Natural killer cell (primary cell): ENCODE measurements at regions not wholly inside any gene's neighbourhood (a gene's known extent, or its start where the extent isn't known, plus 50 kb on each side); places are given as distances from the start of the nearest gene placed in this dataset.
"Not testable (repeated sequence)": the region's sequence is repeated elsewhere in the genome, so short reads cannot be mapped to it uniquely, and the experiment has no call there.

Source experiments
- ATAC-seq, 3 donors: fragments of 150-1000 bp in 2 of 3; fragments of 200-7000 bp in 1 of 3; cut with Tn5 transposase; 1 replicate in 1 of 3; 2 replicates in 2 of 3; pipeline ENCODE4 v1.10.0; 2021; ENCODE audit warnings: mild to moderate bottlenecking in 2 of 3, moderate library complexity in 2 of 3
- DNase-seq, 2 donors: peaks; one replicate each; pipeline versions ENCODE4 v3.0.0 to v3.0.0-alpha.2; 2013 to 2021; ENCODE audit warnings: mixed read lengths in 1 of 2
- H3K27ac ChIP-seq: one replicate; pipeline ENCODE4 v1.5.1; 2013; ENCODE audit warnings: mild to moderate bottlenecking, low read length
- H3K27me3 ChIP-seq: one replicate; pipeline ENCODE4 v1.6.1; 2013; ENCODE audit warnings: low read length; ENCODE audit not compliant: control insufficient read depth, insufficient read depth
- H3K36me3 ChIP-seq: one replicate; pipeline ENCODE4 v1.6.1; 2013; ENCODE audit warnings: low read length; ENCODE audit not compliant: control insufficient read depth, insufficient read depth
- H3K4me1 ChIP-seq: one replicate; pipeline ENCODE4 v1.6.1; 2013; ENCODE audit warnings: low read length; ENCODE audit not compliant: control insufficient read depth, insufficient read depth
- H3K4me3 ChIP-seq: one replicate; pipeline ENCODE4 v1.5.1; 2013; ENCODE audit warnings: low read length
- H3K9me3 ChIP-seq: one replicate; pipeline ENCODE4 v1.6.1; 2013; ENCODE audit warnings: low read length; ENCODE audit not compliant: control insufficient read depth, insufficient read depth
- H3K27ac Mint-ChIP-seq, 2 donors: one replicate each; pipeline ENCODE4 v1.8.0; 2022; ENCODE audit warnings: mild to moderate bottlenecking in 2 of 2, mixed read lengths in 2 of 2, moderate library complexity in 1 of 2
- H3K27me3 Mint-ChIP-seq, 2 donors: one replicate each; pipeline ENCODE4 v1.8.0; 2022; ENCODE audit warnings: low read depth in 2 of 2, mixed read lengths in 2 of 2
- H3K36me3 Mint-ChIP-seq: one replicate; pipeline ENCODE4 v1.8.0; 2022; ENCODE audit warnings: mixed read lengths
- H3K4me1 Mint-ChIP-seq, 2 donors: one replicate each; pipeline ENCODE4 v1.8.0; 2022; ENCODE audit warnings: mixed read lengths in 2 of 2
- H3K4me3 Mint-ChIP-seq: one replicate; pipeline ENCODE4 v1.8.0; 2022; ENCODE audit warnings: mild to moderate bottlenecking, moderate library complexity, mixed read lengths
- H3K9me3 Mint-ChIP-seq, 2 donors: one replicate each; pipeline ENCODE4 v1.8.0; 2022; ENCODE audit warnings: mixed read lengths in 2 of 2
- WGBS: methylation state at CpG from one replicate; pipeline ENCODE4 v1.1.7; 2013; ENCODE audit warnings: missing lambda C conversion rate; ENCODE audit not compliant: insufficient coverage; 5-methylcytosine and 5-hydroxymethylcytosine counted together
- intact Hi-C: fragments of 100-400 bp; cut with micrococcal nuclease; formaldehyde crosslinking; loops from one replicate; pipeline ENCODE4 v1.14.2; 2022
- TF ChIP-seq, protein P1 (sequence below): fragments of 200-600 bp; IDR thresholded peaks from one replicate; pipeline ENCODE4 v1.8.0; 2022; ENCODE audit warnings: antibody characterized with exemption

DNA sequence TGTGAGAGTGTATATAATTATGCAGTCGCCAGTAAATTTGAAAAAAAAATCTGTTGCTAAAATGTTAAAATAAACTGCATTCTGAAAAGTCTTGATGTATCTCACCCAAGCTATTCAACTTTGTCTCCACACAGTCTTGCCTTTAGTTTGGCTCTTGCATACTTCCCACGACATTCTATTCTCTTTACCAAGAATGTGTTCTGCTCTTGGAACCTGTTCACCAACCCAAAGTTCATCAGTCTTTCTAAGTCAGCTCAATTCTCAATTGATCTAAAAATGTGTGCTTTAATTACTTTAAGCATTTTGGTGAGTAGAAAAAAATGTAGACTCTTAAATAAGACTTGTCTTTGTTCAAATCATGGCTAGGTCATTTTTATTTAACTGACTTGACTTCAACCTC, 657.7 kb upstream of the TBL1XR1 start:
- H3K27ac Mint-ChIP-seq, result no peak overlapping the region
- no peak overlapping the region for H3K4me3 ChIP-seq
- no peaks in the 10 kb centered on the region for H3K36me3 ChIP-seq
- peaks cover 0 to 10% of the 10 kb centered on the region in 2 donors for H3K27me3 Mint-ChIP-seq
- ATAC-seq (no peak), DNase-seq (no peak)
- no peaks in the 10 kb centered on the region for H3K27me3 ChIP-seq
- 89% methylated on average over 2 of the region's 2 CpGs for WGBS
- H3K4me1 Mint-ChIP-seq, result no peaks in the 10 kb centered on the region
- H3K4me1 ChIP-seq, result no peaks in the 10 kb centered on the region
- no peaks in the 10 kb centered on the region for H3K36me3 Mint-ChIP-seq
- peaks cover 2 to 4% of the 10 kb centered on the region in 2 donors for H3K9me3 Mint-ChIP-seq
- intact Hi-C loops, result no loop called here
- no peak overlapping the region for H3K4me3 Mint-ChIP-seq
- TF ChIP-seq, protein P1, sequence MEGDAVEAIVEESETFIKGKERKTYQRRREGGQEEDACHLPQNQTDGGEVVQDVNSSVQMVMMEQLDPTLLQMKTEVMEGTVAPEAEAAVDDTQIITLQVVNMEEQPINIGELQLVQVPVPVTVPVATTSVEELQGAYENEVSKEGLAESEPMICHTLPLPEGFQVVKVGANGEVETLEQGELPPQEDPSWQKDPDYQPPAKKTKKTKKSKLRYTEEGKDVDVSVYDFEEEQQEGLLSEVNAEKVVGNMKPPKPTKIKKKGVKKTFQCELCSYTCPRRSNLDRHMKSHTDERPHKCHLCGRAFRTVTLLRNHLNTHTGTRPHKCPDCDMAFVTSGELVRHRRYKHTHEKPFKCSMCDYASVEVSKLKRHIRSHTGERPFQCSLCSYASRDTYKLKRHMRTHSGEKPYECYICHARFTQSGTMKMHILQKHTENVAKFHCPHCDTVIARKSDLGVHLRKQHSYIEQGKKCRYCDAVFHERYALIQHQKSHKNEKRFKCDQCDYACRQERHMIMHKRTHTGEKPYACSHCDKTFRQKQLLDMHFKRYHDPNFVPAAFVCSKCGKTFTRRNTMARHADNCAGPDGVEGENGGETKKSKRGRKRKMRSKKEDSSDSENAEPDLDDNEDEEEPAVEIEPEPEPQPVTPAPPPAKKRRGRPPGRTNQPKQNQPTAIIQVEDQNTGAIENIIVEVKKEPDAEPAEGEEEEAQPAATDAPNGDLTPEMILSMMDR, result no peak
- H3K27ac ChIP-seq, result no peak overlapping the region
- peaks cover under 1% of the 10 kb centered on the region for H3K9me3 ChIP-seq

DNA sequence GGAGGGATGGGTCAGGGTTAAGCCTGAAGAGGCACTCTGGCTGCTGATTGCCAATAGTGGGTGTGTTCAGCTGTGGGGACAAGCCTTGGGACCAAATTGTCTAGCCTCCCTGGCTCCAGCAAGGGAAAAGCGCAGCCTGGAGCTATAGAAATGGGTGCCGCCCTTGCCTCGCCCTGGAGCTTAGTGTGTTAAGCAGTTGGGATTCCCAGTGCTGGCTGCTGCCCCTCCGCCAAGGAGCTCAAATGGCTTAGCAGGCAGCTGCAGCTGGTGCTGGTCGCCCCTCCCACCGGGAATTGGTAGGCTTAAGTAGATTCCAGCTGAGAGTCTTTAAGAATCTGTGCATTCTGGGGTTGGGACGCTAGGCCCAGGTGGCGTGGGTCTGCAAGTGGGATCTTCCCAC, 662.9 kb upstream of the TBL1XR1 start:
- Histone ChIP-seq H3K36me3 (no peaks in the 10 kb centered on the region), H3K27me3 (no peaks in the 10 kb centered on the region), H3K4me3 (no peak overlapping the region), H3K4me1 (no peaks in the 10 kb centered on the region), H3K9me3 (peaks cover 8% of the 10 kb centered on the region), H3K27ac (no peak overlapping the region)
- intact Hi-C loops, result no loop called here
- Mint-ChIP-seq H3K9me3 (peaks cover 6 to 13% of the 10 kb centered on the region in 2 donors), H3K4me3 (no peak overlapping the region), H3K4me1 (no peaks in the 10 kb centered on the region), H3K36me3 (peaks cover 24% of the 10 kb centered on the region), H3K27me3 (peaks cover 0 to 10% of the 10 kb centered on the region in 2 donors), H3K27ac (no peak overlapping the region)
- WGBS, result 95% methylated on average over 8 of the region's 8 CpGs
- TF ChIP-seq, protein P1, result no peak
- DNase-seq (no peak), ATAC-seq (no peak)

- Mint-ChIP-seq H3K4me3 (no peak overlapping the region), H3K9me3 (peaks cover 8 to 12% of the 10 kb centered on the region in 2 donors), H3K4me1 (no peaks in the 10 kb centered on the region), H3K27me3 (peaks cover 0 to 6% of the 10 kb centered on the region in 2 donors), H3K27ac (no peak overlapping the region), H3K36me3 (peaks cover 39% of the 10 kb centered on the region)
- TF ChIP-seq, protein P1, result no peak
- no peak for ATAC-seq
- Histone ChIP-seq H3K9me3 (peaks cover 8% of the 10 kb centered on the region), H3K4me3 (no peak overlapping the region), H3K27ac (no peak overlapping the region), H3K27me3 (no peaks in the 10 kb centered on the region), H3K4me1 (no peaks in the 10 kb centered on the region), H3K36me3 (no peaks in the 10 kb centered on the region)
- DNase-seq, result no peak
- intact Hi-C loops, result no loop called here
Measured at GRCh38 chr3:177862962-177863491, 665.7 kb upstream of the TBL1XR1 start.

GRCh38 chr3:177871267-177871666, 665.0 kb upstream of the KCNMB2 start:
- H3K4me3 ChIP-seq, DNase-seq, H3K27me3 Mint-ChIP-seq, H3K36me3 ChIP-seq, H3K4me1 ChIP-seq, H3K27ac ChIP-seq, intact Hi-C loops, H3K9me3 Mint-ChIP-seq, H3K27ac Mint-ChIP-seq, H3K4me3 Mint-ChIP-seq, H3K9me3 ChIP-seq, H3K27me3 ChIP-seq, H3K4me1 Mint-ChIP-seq, ATAC-seq: not testable (repeated sequence)
- H3K36me3 Mint-ChIP-seq, result peaks cover 38% of the 10 kb centered on the region
- 99% methylated on average over 3 of the region's 3 CpGs for WGBS
